ENCODE measurements at regions not wholly inside any gene's neighbourhood (a gene's known extent, or its start where the extent isn't known, plus 50 kb on each side); places are given as distances from the start of the nearest gene placed in this dataset.

DNA sequence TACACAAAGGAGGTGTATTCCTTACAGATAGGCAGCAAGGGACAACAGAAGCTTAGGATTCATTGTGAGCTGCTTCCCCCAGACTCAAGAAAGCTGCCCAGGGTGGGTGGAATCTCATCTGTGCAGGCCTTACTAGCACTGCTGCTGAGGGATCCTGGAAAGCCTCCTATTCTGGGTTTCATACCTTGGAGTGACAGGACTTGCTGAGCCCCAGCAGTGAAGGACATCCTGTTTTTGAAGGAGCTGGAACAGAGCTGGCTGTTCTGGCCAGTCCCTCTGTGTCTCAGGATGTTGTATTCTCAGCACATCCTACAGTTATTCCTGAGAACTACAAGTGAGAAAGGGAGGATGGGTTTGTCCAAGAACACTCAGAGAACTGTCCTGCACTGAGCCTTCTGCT is 486.3 kb downstream of the PTPRU start:
- H3K9me3 ChIP-seq (ENCODE audit: low read length): no peaks in the 10 kb centered on the region
- TF ChIP-seq TAF1 (IDR thresholded peaks at IDR 0.05; ENCODE audit: low read depth) (no peak), MXI1 (conservative IDR thresholded peaks at IDR 0.05; ENCODE audit: poor library complexity, severe bottlenecking) (no peak), POLR2AphosphoS5 (IDR thresholded peaks at IDR 0.05) (no peak), EP300 (conservative IDR thresholded peaks at IDR 0.05; ENCODE audit: poor library complexity, severe bottlenecking) (no peak), EZH2 (IDR thresholded peaks at IDR 0.05; ENCODE audit: borderline replicate concordance, insufficient read depth, low read length, poor library complexity, severe bottlenecking) (no peak), SMC3 (conservative IDR thresholded peaks at IDR 0.05; ENCODE audit: poor library complexity) (no peak), RAD21 (conservative IDR thresholded peaks at IDR 0.05) (no peak)
- TF ChIP-seq, protein P1, sequence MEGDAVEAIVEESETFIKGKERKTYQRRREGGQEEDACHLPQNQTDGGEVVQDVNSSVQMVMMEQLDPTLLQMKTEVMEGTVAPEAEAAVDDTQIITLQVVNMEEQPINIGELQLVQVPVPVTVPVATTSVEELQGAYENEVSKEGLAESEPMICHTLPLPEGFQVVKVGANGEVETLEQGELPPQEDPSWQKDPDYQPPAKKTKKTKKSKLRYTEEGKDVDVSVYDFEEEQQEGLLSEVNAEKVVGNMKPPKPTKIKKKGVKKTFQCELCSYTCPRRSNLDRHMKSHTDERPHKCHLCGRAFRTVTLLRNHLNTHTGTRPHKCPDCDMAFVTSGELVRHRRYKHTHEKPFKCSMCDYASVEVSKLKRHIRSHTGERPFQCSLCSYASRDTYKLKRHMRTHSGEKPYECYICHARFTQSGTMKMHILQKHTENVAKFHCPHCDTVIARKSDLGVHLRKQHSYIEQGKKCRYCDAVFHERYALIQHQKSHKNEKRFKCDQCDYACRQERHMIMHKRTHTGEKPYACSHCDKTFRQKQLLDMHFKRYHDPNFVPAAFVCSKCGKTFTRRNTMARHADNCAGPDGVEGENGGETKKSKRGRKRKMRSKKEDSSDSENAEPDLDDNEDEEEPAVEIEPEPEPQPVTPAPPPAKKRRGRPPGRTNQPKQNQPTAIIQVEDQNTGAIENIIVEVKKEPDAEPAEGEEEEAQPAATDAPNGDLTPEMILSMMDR (IDR thresholded peaks at IDR 0.05; ENCODE audit: poor library complexity, severe bottlenecking): no peak
- TF ChIP-seq, protein P2, sequence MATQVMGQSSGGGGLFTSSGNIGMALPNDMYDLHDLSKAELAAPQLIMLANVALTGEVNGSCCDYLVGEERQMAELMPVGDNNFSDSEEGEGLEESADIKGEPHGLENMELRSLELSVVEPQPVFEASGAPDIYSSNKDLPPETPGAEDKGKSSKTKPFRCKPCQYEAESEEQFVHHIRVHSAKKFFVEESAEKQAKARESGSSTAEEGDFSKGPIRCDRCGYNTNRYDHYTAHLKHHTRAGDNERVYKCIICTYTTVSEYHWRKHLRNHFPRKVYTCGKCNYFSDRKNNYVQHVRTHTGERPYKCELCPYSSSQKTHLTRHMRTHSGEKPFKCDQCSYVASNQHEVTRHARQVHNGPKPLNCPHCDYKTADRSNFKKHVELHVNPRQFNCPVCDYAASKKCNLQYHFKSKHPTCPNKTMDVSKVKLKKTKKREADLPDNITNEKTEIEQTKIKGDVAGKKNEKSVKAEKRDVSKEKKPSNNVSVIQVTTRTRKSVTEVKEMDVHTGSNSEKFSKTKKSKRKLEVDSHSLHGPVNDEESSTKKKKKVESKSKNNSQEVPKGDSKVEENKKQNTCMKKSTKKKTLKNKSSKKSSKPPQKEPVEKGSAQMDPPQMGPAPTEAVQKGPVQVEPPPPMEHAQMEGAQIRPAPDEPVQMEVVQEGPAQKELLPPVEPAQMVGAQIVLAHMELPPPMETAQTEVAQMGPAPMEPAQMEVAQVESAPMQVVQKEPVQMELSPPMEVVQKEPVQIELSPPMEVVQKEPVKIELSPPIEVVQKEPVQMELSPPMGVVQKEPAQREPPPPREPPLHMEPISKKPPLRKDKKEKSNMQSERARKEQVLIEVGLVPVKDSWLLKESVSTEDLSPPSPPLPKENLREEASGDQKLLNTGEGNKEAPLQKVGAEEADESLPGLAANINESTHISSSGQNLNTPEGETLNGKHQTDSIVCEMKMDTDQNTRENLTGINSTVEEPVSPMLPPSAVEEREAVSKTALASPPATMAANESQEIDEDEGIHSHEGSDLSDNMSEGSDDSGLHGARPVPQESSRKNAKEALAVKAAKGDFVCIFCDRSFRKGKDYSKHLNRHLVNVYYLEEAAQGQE (IDR thresholded peaks at IDR 0.05; ENCODE audit: borderline replicate concordance): no peak
- no peaks in the 10 kb centered on the region for H3K36me3 ChIP-seq (ENCODE audit: insufficient read depth, low read length)
- no peaks in the 10 kb centered on the region for H4K20me1 ChIP-seq (ENCODE audit: insufficient read depth)
- H2AFZ ChIP-seq (ENCODE audit: low read depth, low read length): no peak overlapping the region
- H3K4me3 ChIP-seq (ENCODE audit: low read length): no peak overlapping the region
- H3K27ac ChIP-seq (ENCODE audit: low read length): no peak overlapping the region
- H3K9ac ChIP-seq (ENCODE audit: low read length): no peak overlapping the region
- H3K4me2 ChIP-seq (ENCODE audit: low read length): no peak overlapping the region
- no peaks in the 10 kb centered on the region for H3K27me3 ChIP-seq (ENCODE audit: insufficient read depth, low read depth, low read length)
- H3F3A ChIP-seq (ENCODE audit: insufficient read depth, low read length, poor library complexity, severe bottlenecking): no peaks in the 10 kb centered on the region
- H3K79me2 ChIP-seq (replicated peaks; ENCODE audit: insufficient read depth, low read length): no peaks in the 10 kb centered on the region
- H3K9me2 ChIP-seq (ENCODE audit: insufficient read depth, low read length): no peaks in the 10 kb centered on the region

DNA sequence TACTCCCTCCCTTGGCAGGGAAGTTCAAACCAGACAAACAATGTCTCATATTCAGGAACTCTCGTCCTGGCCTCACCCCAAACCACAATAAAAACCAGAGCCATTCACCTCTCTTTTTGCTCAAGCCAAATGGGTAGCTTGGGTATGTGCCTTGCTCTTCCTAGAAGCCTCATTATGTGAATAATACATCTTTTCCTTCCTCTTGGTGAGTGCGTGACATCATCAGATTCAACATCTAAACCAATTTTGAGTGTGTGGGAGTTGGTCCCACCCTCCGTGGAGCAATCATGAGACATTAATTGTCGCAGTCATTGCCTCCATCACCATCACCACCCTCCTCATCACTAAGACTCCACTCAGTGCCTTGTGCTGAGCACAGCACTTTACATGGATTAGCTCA is 482.9 kb downstream of the PTPRU start:
- Histone ChIP-seq H3K9me3 (ENCODE audit: low read length) (no peaks in the 10 kb centered on the region), H3K4me2 (ENCODE audit: low read length) (no peak overlapping the region), H3K27ac (ENCODE audit: low read length) (no peak overlapping the region), H3F3A (ENCODE audit: insufficient read depth, low read length, poor library complexity, severe bottlenecking) (no peaks in the 10 kb centered on the region), H3K4me3 (ENCODE audit: low read length) (no peak overlapping the region), H3K36me3 (ENCODE audit: insufficient read depth, low read length) (no peaks in the 10 kb centered on the region), H3K27me3 (ENCODE audit: insufficient read depth, low read depth, low read length) (no peaks in the 10 kb centered on the region), H4K20me1 (ENCODE audit: insufficient read depth) (no peaks in the 10 kb centered on the region), H3K9me2 (ENCODE audit: insufficient read depth, low read length) (no peaks in the 10 kb centered on the region), H3K9ac (ENCODE audit: low read length) (no peak overlapping the region), H2AFZ (ENCODE audit: low read depth, low read length) (no peak overlapping the region), H3K79me2 (replicated peaks; ENCODE audit: insufficient read depth, low read length) (no peaks in the 10 kb centered on the region)
- TF ChIP-seq EP300 (conservative IDR thresholded peaks at IDR 0.05; ENCODE audit: poor library complexity, severe bottlenecking) (no peak), EZH2 (IDR thresholded peaks at IDR 0.05; ENCODE audit: borderline replicate concordance, insufficient read depth, low read length, poor library complexity, severe bottlenecking) (no peak), POLR2AphosphoS5 (IDR thresholded peaks at IDR 0.05) (no peak), RAD21 (conservative IDR thresholded peaks at IDR 0.05) (no peak), SMC3 (conservative IDR thresholded peaks at IDR 0.05; ENCODE audit: poor library complexity) (no peak), TAF1 (IDR thresholded peaks at IDR 0.05; ENCODE audit: low read depth) (no peak), MXI1 (conservative IDR thresholded peaks at IDR 0.05; ENCODE audit: poor library complexity, severe bottlenecking) (no peak)
- TF ChIP-seq, protein P1 (IDR thresholded peaks at IDR 0.05; ENCODE audit: poor library complexity, severe bottlenecking): no peak
- TF ChIP-seq, protein P2 (IDR thresholded peaks at IDR 0.05; ENCODE audit: borderline replicate concordance): no peak

Measured in neural cell (in vitro differentiated cells).